HCT116 (cell line): ENCODE measurements at regions not wholly inside any gene's neighbourhood (a gene's known extent, or its start where the extent isn't known, plus 50 kb on each side); places are given as distances from the start of the nearest gene placed in this dataset.

ENCODE experiments used
- POLR2A ChIP-seq: IDR thresholded peaks from 2 replicates; pipeline ENCODE4 v1.7.0; 2011; ENCODE audit warnings: borderline replicate concordance; ENCODE audit not compliant: insufficient read depth, insufficient read length; ENCODE audit errors: extremely low read depth
- POLR2AphosphoS5 ChIP-seq: IDR thresholded peaks from 2 replicates; pipeline ENCODE4 v1.6.1; 2011; ENCODE audit warnings: mild to moderate bottlenecking, low read depth, low read length, moderate library complexity
- TF ChIP-seq, protein P1 (sequence below), 3 experiments: fragments of 200-600 bp in 1 of 3; sonication (generic) in 1 of 3; IDR thresholded peaks in 2 of 3; conservative IDR thresholded peaks in 1 of 3; 2 replicates each; pipeline ENCODE4 v1.5.1; 2012 to 2017; ENCODE audit warnings: low read depth in 2 of 3, low read length in 2 of 3, antibody characterized with exemption in 1 of 3, borderline replicate concordance in 1 of 3, control low read depth in 1 of 3, mild to moderate bottlenecking in 1 of 3, mixed read lengths in 1 of 3, mixed run types in 1 of 3, moderate library complexity in 1 of 3; ENCODE audit not compliant: insufficient read depth in 1 of 3
- TF ChIP-seq, protein P2 (sequence below): IDR thresholded peaks from 2 replicates; pipeline ENCODE4 v1.6.1; 2012
- TF ChIP-seq, protein P3 (sequence below): IDR thresholded peaks from 2 replicates; pipeline ENCODE4 v1.6.1; 2012; ENCODE audit warnings: low read depth

DNA sequence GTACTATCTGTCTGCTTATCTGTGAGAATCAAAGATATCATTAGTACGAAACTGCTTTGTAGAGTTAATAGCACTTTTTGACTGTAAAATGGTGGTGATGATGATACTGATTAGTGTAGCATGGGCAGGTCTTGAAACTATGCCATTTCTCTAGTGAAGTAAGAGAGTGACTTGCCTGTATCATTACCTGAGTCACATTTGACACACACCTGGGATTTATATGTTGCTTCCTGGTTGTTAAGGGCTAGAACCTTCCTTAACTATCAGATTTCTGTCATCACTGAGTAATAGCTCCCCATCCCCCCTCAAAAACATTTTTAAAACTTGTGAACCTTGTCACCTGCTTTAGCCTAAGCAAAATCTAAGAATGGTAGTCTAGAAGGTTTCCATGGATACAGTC, 135.6 kb upstream of the RORB start:
- TF ChIP-seq POLR2A (no peak), POLR2AphosphoS5 (no peak)
- TF ChIP-seq, protein P1, sequence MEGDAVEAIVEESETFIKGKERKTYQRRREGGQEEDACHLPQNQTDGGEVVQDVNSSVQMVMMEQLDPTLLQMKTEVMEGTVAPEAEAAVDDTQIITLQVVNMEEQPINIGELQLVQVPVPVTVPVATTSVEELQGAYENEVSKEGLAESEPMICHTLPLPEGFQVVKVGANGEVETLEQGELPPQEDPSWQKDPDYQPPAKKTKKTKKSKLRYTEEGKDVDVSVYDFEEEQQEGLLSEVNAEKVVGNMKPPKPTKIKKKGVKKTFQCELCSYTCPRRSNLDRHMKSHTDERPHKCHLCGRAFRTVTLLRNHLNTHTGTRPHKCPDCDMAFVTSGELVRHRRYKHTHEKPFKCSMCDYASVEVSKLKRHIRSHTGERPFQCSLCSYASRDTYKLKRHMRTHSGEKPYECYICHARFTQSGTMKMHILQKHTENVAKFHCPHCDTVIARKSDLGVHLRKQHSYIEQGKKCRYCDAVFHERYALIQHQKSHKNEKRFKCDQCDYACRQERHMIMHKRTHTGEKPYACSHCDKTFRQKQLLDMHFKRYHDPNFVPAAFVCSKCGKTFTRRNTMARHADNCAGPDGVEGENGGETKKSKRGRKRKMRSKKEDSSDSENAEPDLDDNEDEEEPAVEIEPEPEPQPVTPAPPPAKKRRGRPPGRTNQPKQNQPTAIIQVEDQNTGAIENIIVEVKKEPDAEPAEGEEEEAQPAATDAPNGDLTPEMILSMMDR (IDR thresholded peaks at IDR 0.05 in 2 of 3, conservative IDR thresholded peaks at IDR 0.05 in 1 of 3; ENCODE audit: borderline replicate concordance in 1 of 3, insufficient read depth in 1 of 3, low read depth in 2 of 3, low read length in 2 of 3) = no peak
- TF ChIP-seq, protein P2, sequence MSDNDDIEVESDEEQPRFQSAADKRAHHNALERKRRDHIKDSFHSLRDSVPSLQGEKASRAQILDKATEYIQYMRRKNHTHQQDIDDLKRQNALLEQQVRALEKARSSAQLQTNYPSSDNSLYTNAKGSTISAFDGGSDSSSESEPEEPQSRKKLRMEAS = no peak
- TF ChIP-seq, protein P3, sequence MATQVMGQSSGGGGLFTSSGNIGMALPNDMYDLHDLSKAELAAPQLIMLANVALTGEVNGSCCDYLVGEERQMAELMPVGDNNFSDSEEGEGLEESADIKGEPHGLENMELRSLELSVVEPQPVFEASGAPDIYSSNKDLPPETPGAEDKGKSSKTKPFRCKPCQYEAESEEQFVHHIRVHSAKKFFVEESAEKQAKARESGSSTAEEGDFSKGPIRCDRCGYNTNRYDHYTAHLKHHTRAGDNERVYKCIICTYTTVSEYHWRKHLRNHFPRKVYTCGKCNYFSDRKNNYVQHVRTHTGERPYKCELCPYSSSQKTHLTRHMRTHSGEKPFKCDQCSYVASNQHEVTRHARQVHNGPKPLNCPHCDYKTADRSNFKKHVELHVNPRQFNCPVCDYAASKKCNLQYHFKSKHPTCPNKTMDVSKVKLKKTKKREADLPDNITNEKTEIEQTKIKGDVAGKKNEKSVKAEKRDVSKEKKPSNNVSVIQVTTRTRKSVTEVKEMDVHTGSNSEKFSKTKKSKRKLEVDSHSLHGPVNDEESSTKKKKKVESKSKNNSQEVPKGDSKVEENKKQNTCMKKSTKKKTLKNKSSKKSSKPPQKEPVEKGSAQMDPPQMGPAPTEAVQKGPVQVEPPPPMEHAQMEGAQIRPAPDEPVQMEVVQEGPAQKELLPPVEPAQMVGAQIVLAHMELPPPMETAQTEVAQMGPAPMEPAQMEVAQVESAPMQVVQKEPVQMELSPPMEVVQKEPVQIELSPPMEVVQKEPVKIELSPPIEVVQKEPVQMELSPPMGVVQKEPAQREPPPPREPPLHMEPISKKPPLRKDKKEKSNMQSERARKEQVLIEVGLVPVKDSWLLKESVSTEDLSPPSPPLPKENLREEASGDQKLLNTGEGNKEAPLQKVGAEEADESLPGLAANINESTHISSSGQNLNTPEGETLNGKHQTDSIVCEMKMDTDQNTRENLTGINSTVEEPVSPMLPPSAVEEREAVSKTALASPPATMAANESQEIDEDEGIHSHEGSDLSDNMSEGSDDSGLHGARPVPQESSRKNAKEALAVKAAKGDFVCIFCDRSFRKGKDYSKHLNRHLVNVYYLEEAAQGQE = no peak
